OCI-LY3 (cell line): ENCODE measurements at regions not wholly inside any gene's neighbourhood (a gene's known extent, or its start where the extent isn't known, plus 50 kb on each side); places are given as distances from the start of the nearest gene placed in this dataset.
A peak's percentile ranks its signal among the peaks of the same experiment; 100 is the strongest.

ENCODE experiments used
- H2AFZ ChIP-seq: fragments of 200-600, 300-600 bp; shearing (Covaris generic); 2 replicates; pipeline ENCODE4 v1.6.0; 2014; ENCODE audit warnings: antibody characterized with exemption, low read depth, low read length
- H3K27ac ChIP-seq: fragments of 200-600, 300-600 bp; sonication (generic); 2 replicates; pipeline ENCODE4 v1.5.1; 2014; ENCODE audit warnings: mild to moderate bottlenecking, low read length, moderate library complexity, mixed read lengths
- H3K27me3 ChIP-seq: fragments of 200-600, 300-600 bp; sonication (generic); 2 replicates; pipeline ENCODE4 v1.6.1; 2014; ENCODE audit warnings: low read depth, low read length, mixed read lengths
- H3K36me3 ChIP-seq: fragments of 200-600, 300-600 bp; sonication (generic); replicated peaks from 2 replicates; pipeline ENCODE3; 2014; ENCODE audit warnings: low read depth, low read length, mixed read lengths
- H3K4me1 ChIP-seq: fragments of 300-600, 200-600 bp; sonication (generic); 2 replicates; pipeline ENCODE4 v1.6.1; 2014; ENCODE audit warnings: low read length, mixed read lengths
- H3K4me2 ChIP-seq: fragments of 200-600, 300-600 bp; sonication (generic); 2 replicates; pipeline ENCODE4 v1.6.1; 2014; ENCODE audit warnings: low read length, mixed read lengths
- H3K4me3 ChIP-seq: fragments of 300-600, 200-600 bp; sonication (generic); 2 replicates; pipeline ENCODE4 v1.5.1; 2014; ENCODE audit warnings: antibody characterized with exemption, mild to moderate bottlenecking, low read length, moderate library complexity
- H3K79me2 ChIP-seq: fragments of 300-600, 200-600 bp; shearing (Covaris generic); 2 replicates; pipeline ENCODE4 v1.6.1; 2014; ENCODE audit warnings: mild to moderate bottlenecking, low read length, mixed read lengths
- H3K9ac ChIP-seq: fragments of 300-600, 200-600 bp; shearing (Covaris generic); 2 replicates; pipeline ENCODE4 v1.6.0; 2014; ENCODE audit warnings: mild to moderate bottlenecking, low read length, moderate library complexity
- H3K9me3 ChIP-seq: fragments of 200-600, 300-600 bp; shearing (Covaris generic); 2 replicates; pipeline ENCODE4 v1.6.1; 2014; ENCODE audit warnings: low read length, mixed read lengths; ENCODE audit not compliant: insufficient read depth
- H4K20me1 ChIP-seq: fragments of 200-600, 300-600 bp; sonication (generic); 2 replicates; pipeline ENCODE4 v1.6.1; 2016; ENCODE audit warnings: low read length, mixed read lengths; ENCODE audit not compliant: insufficient read depth
- EZH2phosphoT487 ChIP-seq: fragments of 200-600 bp; shearing (Covaris generic); IDR thresholded peaks from 2 replicates; pipeline ENCODE4 v1.6.1; 2018; ENCODE audit warnings: antibody characterized with exemption, mixed run types, low read depth
- TF ChIP-seq, protein P1 (sequence below): fragments of 200-600, 300-600 bp; sonication (generic); IDR thresholded peaks from 2 replicates; pipeline ENCODE4 v1.5.1; 2014; ENCODE audit warnings: antibody characterized with exemption, low read length, low read depth

GRCh38 chr2:82834893-82835292 is 1624.2 kb downstream of the SUCLG1 start:
- Histone ChIP-seq H2AFZ (no peak overlapping the region), H3K36me3 (no peaks in the 10 kb centered on the region), H3K4me2 (no peak overlapping the region), H4K20me1 (no peaks in the 10 kb centered on the region), H3K4me1 (no peaks in the 10 kb centered on the region), H3K4me3 (no peak overlapping the region), H3K9me3 (no peaks in the 10 kb centered on the region), H3K27me3 (no peaks in the 10 kb centered on the region), H3K9ac (no peak overlapping the region), H3K79me2 (no peaks in the 10 kb centered on the region), H3K27ac (no peak overlapping the region)
- TF ChIP-seq, protein P1, sequence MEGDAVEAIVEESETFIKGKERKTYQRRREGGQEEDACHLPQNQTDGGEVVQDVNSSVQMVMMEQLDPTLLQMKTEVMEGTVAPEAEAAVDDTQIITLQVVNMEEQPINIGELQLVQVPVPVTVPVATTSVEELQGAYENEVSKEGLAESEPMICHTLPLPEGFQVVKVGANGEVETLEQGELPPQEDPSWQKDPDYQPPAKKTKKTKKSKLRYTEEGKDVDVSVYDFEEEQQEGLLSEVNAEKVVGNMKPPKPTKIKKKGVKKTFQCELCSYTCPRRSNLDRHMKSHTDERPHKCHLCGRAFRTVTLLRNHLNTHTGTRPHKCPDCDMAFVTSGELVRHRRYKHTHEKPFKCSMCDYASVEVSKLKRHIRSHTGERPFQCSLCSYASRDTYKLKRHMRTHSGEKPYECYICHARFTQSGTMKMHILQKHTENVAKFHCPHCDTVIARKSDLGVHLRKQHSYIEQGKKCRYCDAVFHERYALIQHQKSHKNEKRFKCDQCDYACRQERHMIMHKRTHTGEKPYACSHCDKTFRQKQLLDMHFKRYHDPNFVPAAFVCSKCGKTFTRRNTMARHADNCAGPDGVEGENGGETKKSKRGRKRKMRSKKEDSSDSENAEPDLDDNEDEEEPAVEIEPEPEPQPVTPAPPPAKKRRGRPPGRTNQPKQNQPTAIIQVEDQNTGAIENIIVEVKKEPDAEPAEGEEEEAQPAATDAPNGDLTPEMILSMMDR: no peak
- no peak for TF ChIP-seq EZH2phosphoT487

DNA sequence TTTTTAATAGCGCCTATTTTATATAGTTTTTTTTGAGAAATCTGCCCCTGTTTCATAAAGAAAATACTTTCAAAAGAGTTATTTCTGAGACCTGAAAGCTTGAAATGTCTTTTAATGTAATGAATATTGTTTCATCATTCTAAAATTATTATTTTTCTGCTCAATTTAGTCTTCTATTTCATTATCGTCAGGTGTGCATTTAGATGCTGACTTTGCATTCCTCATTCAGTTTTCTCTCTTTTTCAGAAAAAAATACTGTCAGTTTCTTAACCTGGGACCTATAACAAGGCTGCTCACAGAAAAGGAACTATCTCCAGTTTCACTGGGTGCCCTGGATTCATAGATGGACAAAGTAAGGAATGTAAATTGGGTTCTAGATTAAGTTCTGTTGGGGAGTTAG is 1631.7 kb downstream of the SUCLG1 start:
- no peaks in the 10 kb centered on the region for H4K20me1 ChIP-seq
- TF ChIP-seq, protein P1: no peak
- no peak for TF ChIP-seq EZH2phosphoT487
- no peaks in the 10 kb centered on the region for H3K27me3 ChIP-seq
- H3K36me3 ChIP-seq: no peaks in the 10 kb centered on the region
- H3K79me2 ChIP-seq: no peaks in the 10 kb centered on the region
- no peak overlapping the region for H3K4me3 ChIP-seq
- no peaks in the 10 kb centered on the region for H3K9me3 ChIP-seq
- H3K27ac ChIP-seq: no peak overlapping the region
- no peaks in the 10 kb centered on the region for H3K4me1 ChIP-seq
- no peak overlapping the region for H2AFZ ChIP-seq
- H3K9ac ChIP-seq: no peak overlapping the region
- no peak overlapping the region for H3K4me2 ChIP-seq

GRCh38 chr2:82826437-82826836 is 1632.6 kb downstream of the SUCLG1 start:
- no peaks in the 10 kb centered on the region for H4K20me1 ChIP-seq

DNA sequence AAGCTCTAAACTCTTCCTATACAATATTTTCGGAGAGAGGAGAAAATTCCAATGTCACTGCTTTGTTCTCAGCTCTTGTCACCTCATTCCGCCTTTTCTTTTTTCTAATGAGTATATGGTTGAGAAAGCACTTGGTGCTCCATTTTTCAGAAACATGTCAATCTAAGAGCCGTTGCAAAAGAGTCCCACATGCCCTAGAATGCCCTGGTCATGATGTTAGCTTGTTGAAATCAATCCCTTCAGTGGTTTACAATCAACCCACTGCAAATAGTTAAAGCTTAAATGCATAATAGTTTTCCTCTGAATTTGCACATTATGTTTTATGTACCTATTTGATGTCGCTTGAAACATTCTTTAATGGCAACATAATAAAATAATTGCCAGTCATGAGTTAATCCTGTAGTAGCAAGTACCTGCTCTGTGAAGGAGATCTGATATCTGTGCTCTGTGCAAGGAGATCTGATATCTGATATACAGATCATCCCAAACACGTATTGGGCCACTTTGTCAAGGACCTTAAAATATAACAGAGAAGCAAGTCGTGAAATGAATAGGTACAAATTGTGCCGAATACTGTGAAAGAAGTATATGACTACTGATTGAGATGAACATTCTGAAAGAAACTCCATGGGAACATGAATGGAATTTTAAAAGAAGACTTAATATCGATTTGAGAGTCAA is 1633.5 kb downstream of the SUCLG1 start:
- H4K20me1 ChIP-seq: no peaks in the 10 kb centered on the region
- H3K27me3 ChIP-seq: no peaks in the 10 kb centered on the region
- no peak for TF ChIP-seq EZH2phosphoT487
- TF ChIP-seq, protein P1: no peak
- H2AFZ ChIP-seq: 0 out of 2 replicates have a peak overlapping the region, but pooled peaks have one; percentile 9
- no peaks in the 10 kb centered on the region for H3K4me1 ChIP-seq
- no peak overlapping the region for H3K9ac ChIP-seq
- H3K4me2 ChIP-seq: no peak overlapping the region
- H3K4me3 ChIP-seq: no peak overlapping the region
- H3K79me2 ChIP-seq: no peaks in the 10 kb centered on the region
- H3K27ac ChIP-seq: no peak overlapping the region
- no peaks in the 10 kb centered on the region for H3K9me3 ChIP-seq
- H3K36me3 ChIP-seq: no peaks in the 10 kb centered on the region

More at GRCh38 chr2:82826437-82826836, 1632.6 kb downstream of the SUCLG1 start:
- no peaks in the 10 kb centered on the region for H3K4me1 ChIP-seq
- no peak overlapping the region for H2AFZ ChIP-seq
- H3K9me3 ChIP-seq: no peaks in the 10 kb centered on the region
- no peak overlapping the region for H3K9ac ChIP-seq
- no peak overlapping the region for H3K4me3 ChIP-seq
- no peaks in the 10 kb centered on the region for H3K79me2 ChIP-seq
- no peaks in the 10 kb centered on the region for H3K36me3 ChIP-seq
- no peak overlapping the region for H3K4me2 ChIP-seq
- TF ChIP-seq EZH2phosphoT487: no peak
- TF ChIP-seq, protein P1: no peak
- H3K27me3 ChIP-seq: no peaks in the 10 kb centered on the region
- no peak overlapping the region for H3K27ac ChIP-seq
